Right kidney (tissue), 1 donor: ENCODE measurements at regions not wholly inside any gene's neighbourhood (a gene's known extent, or its start where the extent isn't known, plus 50 kb on each side); places are given as distances from the start of the nearest gene placed in this dataset.
"Not testable (repeated sequence)": the region's sequence is repeated elsewhere in the genome, so short reads cannot be mapped to it uniquely, and the experiment has no call there.

Source experiments
- DNase-seq: peaks from one replicate; pipeline ENCODE4 v3.0.0-alpha.2; 2016

GRCh38 chr2:156254637-156255067, 77.9 kb downstream of the NR4A2 start:
- peak; percentile 2 for DNase-seq

- DNase-seq, result no peak
Measured at GRCh38 chr2:156253765-156254164, 78.8 kb downstream of the NR4A2 start.

- DNase-seq, result no peak
Measured at GRCh38 chr2:156242874-156243273, 89.6 kb downstream of the NR4A2 start.

GRCh38 chr2:156237558-156237957, 95.0 kb downstream of the NR4A2 start:
- no peak for DNase-seq

GRCh38 chr2:156229724-156230362, 102.7 kb downstream of the NR4A2 start:
- DNase-seq, result no peak

- not testable (repeated sequence) for DNase-seq
Measured at GRCh38 chr2:156223328-156223727, 109.2 kb downstream of the NR4A2 start.

- DNase-seq, result no peak
Measured at GRCh38 chr2:156221703-156222102, 110.8 kb downstream of the NR4A2 start.

- DNase-seq, result no peak
Measured at GRCh38 chr2:156219491-156220100, 112.9 kb downstream of the NR4A2 start.

- no peak for DNase-seq
Measured at GRCh38 chr2:156215656-156216055, 116.9 kb downstream of the NR4A2 start.

GRCh38 chr2:156211318-156211717, 121.2 kb downstream of the NR4A2 start:
- DNase-seq, result no peak

- DNase-seq, result no peak
Measured at GRCh38 chr2:156206355-156206754, 126.2 kb downstream of the NR4A2 start.

- DNase-seq, result no peak
Measured at GRCh38 chr2:156199588-156199987, 132.9 kb downstream of the NR4A2 start.

GRCh38 chr2:156196031-156196430, 136.5 kb downstream of the NR4A2 start:
- no peak for DNase-seq

GRCh38 chr2:156192468-156192867, 140.1 kb downstream of the NR4A2 start:
- DNase-seq, result no peak

GRCh38 chr2:156191527-156191926, 141.0 kb downstream of the NR4A2 start:
- no peak for DNase-seq

- DNase-seq, result no peak
Measured at GRCh38 chr2:156190517-156190916, 142.0 kb downstream of the NR4A2 start.

GRCh38 chr2:156189584-156189983, 142.9 kb downstream of the NR4A2 start:
- no peak for DNase-seq

GRCh38 chr2:156189143-156189542, 143.4 kb downstream of the NR4A2 start:
- DNase-seq, result no peak

GRCh38 chr2:156182132-156182531, 150.4 kb downstream of the NR4A2 start:
- DNase-seq, result no peak

- no peak for DNase-seq
Measured at GRCh38 chr2:156181208-156181607, 151.3 kb downstream of the NR4A2 start.

- DNase-seq, result no peak
Measured at GRCh38 chr2:156177654-156178053, 154.9 kb downstream of the NR4A2 start.

- no peak for DNase-seq
Measured at GRCh38 chr2:156175946-156176345, 156.6 kb downstream of the NR4A2 start.

- DNase-seq, result no peak
Measured at GRCh38 chr2:156170929-156171328, 161.6 kb downstream of the NR4A2 start.

GRCh38 chr2:156165742-156166141, 166.8 kb downstream of the NR4A2 start:
- no peak for DNase-seq
